Esophagus squamous epithelium (tissue), 4 donors: ENCODE measurements at regions not wholly inside any gene's neighbourhood (a gene's known extent, or its start where the extent isn't known, plus 50 kb on each side); places are given as distances from the start of the nearest gene placed in this dataset.

Experiments
- CTCF ChIP-seq, 6 experiments: fragments of 450-650 bp in 4 of 6; fragments of 200-600 bp in 2 of 6; sonication (generic) in 2 of 6; IDR thresholded peaks; one replicate each; pipeline ENCODE4 v1.5.1; 2016 to 2019; ENCODE audit warnings: antibody characterized with exemption in 6 of 6, mild to moderate bottlenecking in 4 of 6, moderate library complexity in 4 of 6
- POLR2A ChIP-seq, 4 donors: fragments of 450-650 bp; IDR thresholded peaks; one replicate each; pipeline ENCODE4 v1.6.1; 2017; ENCODE audit warnings: antibody characterized with exemption in 4 of 4, mild to moderate bottlenecking in 4 of 4, moderate library complexity in 3 of 4

GRCh38 chr2:82428251-82428650, 2030.8 kb downstream of the SUCLG1 start:
- TF ChIP-seq CTCF (IDR thresholded peaks at IDR 0.05) (no peak), POLR2A (IDR thresholded peaks at IDR 0.05) (no peak)
